GM21737 (cell line): ENCODE measurements at regions not wholly inside any gene's neighbourhood (a gene's known extent, or its start where the extent isn't known, plus 50 kb on each side); places are given as distances from the start of the nearest gene placed in this dataset.

Source experiments
- ATAC-seq: cut with Tn5 transposase; IDR thresholded peaks from one replicate; pipeline ENCODE4 v1.9.1; 2021; ENCODE audit warnings: mild to moderate bottlenecking, moderate library complexity; ENCODE audit not compliant: unreplicated experiment

- ATAC-seq: no peak
These were observed 65.4 kb upstream of the B3GAT1 start for GRCh38 chr11:134477486-134477885.

- no peak for ATAC-seq
These were observed 64.5 kb upstream of the B3GAT1 start for GRCh38 chr11:134476435-134477021.

GRCh38 chr11:134475951-134476350 is 63.9 kb upstream of the B3GAT1 start:
- no peak for ATAC-seq

GRCh38 chr11:134474942-134475341 is 62.9 kb upstream of the B3GAT1 start:
- no peak for ATAC-seq

- ATAC-seq: no peak
These were observed 62.2 kb upstream of the B3GAT1 start for GRCh38 chr11:134474070-134474860.

GRCh38 chr11:134471716-134472455 is 59.8 kb upstream of the B3GAT1 start:
- no peak for ATAC-seq

GRCh38 chr11:134471087-134471715 is 59.2 kb upstream of the B3GAT1 start:
- no peak for ATAC-seq

- ATAC-seq: no peak
These were observed 58.2 kb upstream of the B3GAT1 start for GRCh38 chr11:134470238-134470637.

GRCh38 chr11:134469627-134470026 is 57.6 kb upstream of the B3GAT1 start:
- no peak for ATAC-seq

- no peak for ATAC-seq
These were observed 56.8 kb upstream of the B3GAT1 start for GRCh38 chr11:134468796-134469195.

GRCh38 chr11:134468081-134468668 is 56.1 kb upstream of the B3GAT1 start:
- ATAC-seq: no peak

- no peak for ATAC-seq
These were observed 54.8 kb upstream of the B3GAT1 start for GRCh38 chr11:134466610-134467567.

- ATAC-seq: no peak
These were observed 54.1 kb upstream of the B3GAT1 start for GRCh38 chr11:134466156-134466555.

GRCh38 chr11:134464981-134465730 is 53.1 kb upstream of the B3GAT1 start:
- ATAC-seq: no peak

GRCh38 chr11:134464196-134464595 is 52.2 kb upstream of the B3GAT1 start:
- no peak for ATAC-seq

GRCh38 chr11:134463716-134464115 is 51.7 kb upstream of the B3GAT1 start:
- no peak for ATAC-seq
